DOHH2 (cell line): ENCODE measurements at regions not wholly inside any gene's neighbourhood (a gene's known extent, or its start where the extent isn't known, plus 50 kb on each side); places are given as distances from the start of the nearest gene placed in this dataset.

Experiments used
- H3F3A ChIP-seq: fragments of 200-600 bp; sonication (generic), shearing (Covaris generic); 2 replicates; pipeline ENCODE4 v1.6.0; 2016; ENCODE audit warnings: antibody characterized with exemption, mild to moderate bottlenecking; ENCODE audit not compliant: control insufficient read depth, insufficient read depth
- H3K27ac ChIP-seq: fragments of 200-600 bp; sonication (generic); 2 replicates; pipeline ENCODE4 v1.5.1; 2014; ENCODE audit warnings: low read depth, mild to moderate bottlenecking, low read length, moderate library complexity
- H3K27me3 ChIP-seq: fragments of 200-600 bp; sonication (generic); 2 replicates; pipeline ENCODE4 v1.6.1; 2014; ENCODE audit warnings: mild to moderate bottlenecking, low read length, mixed read lengths; ENCODE audit not compliant: control insufficient read depth
- H3K36me3 ChIP-seq: fragments of 200-600 bp; sonication (generic); 2 replicates; pipeline ENCODE4 v1.6.1; 2014; ENCODE audit warnings: mild to moderate bottlenecking, low read length, moderate library complexity, mixed read lengths; ENCODE audit not compliant: control insufficient read depth
- H3K4me1 ChIP-seq: fragments of 200-600 bp; sonication (generic); 2 replicates; pipeline ENCODE4 v1.6.1; 2014; ENCODE audit warnings: mild to moderate bottlenecking, low read length, mixed read lengths; ENCODE audit not compliant: control insufficient read depth
- H3K4me2 ChIP-seq: fragments of 200-600 bp; sonication (generic); 2 replicates; pipeline ENCODE4 v1.6.0; 2014; ENCODE audit warnings: mild to moderate bottlenecking, low read length, moderate library complexity
- H3K4me3 ChIP-seq: fragments of 200-600 bp; sonication (generic); 2 replicates; pipeline ENCODE4 v1.5.1; 2014; ENCODE audit warnings: mild to moderate bottlenecking, low read length, mixed read lengths
- H3K79me2 ChIP-seq: fragments of 200-600 bp; sonication (generic); 2 replicates; pipeline ENCODE4 v1.6.1; 2014; ENCODE audit warnings: mild to moderate bottlenecking, low read length, mixed read lengths; ENCODE audit not compliant: control insufficient read depth
- H3K9me2 ChIP-seq: fragments of 200-600 bp; sonication (generic); replicated peaks from 2 replicates; pipeline ENCODE4 v1.6.1; 2014; ENCODE audit warnings: mild to moderate bottlenecking, low read length, mixed read lengths; ENCODE audit not compliant: control insufficient read depth
- H3K9me3 ChIP-seq: fragments of 200-600 bp; sonication (generic); 2 replicates; pipeline ENCODE4 v1.6.1; 2014; ENCODE audit warnings: antibody characterized with exemption, low read length, mixed read lengths; ENCODE audit not compliant: control insufficient read depth, insufficient read depth
- H4K20me1 ChIP-seq: fragments of 200-600 bp; sonication (generic); 2 replicates; pipeline ENCODE4 v1.6.0; 2014; ENCODE audit warnings: low read depth, mild to moderate bottlenecking, antibody characterized with exemption, low read length, moderate library complexity; ENCODE audit not compliant: control insufficient read depth, insufficient read depth
- CTCF ChIP-seq: fragments of 200-600 bp; sonication (generic); IDR thresholded peaks from one replicate; pipeline ENCODE4 v1.5.1; 2014; ENCODE audit warnings: antibody characterized with exemption, mild to moderate bottlenecking, low read depth, low read length; ENCODE audit not compliant: poor library complexity, severe bottlenecking
- EZH2phosphoT487 ChIP-seq: fragments of 200-600 bp; sonication (generic); IDR thresholded peaks from 2 replicates; pipeline ENCODE4 v1.6.1; 2017; ENCODE audit warnings: borderline replicate concordance, mild to moderate bottlenecking, antibody characterized with exemption, low read length, moderate library complexity, mixed read lengths

DNA sequence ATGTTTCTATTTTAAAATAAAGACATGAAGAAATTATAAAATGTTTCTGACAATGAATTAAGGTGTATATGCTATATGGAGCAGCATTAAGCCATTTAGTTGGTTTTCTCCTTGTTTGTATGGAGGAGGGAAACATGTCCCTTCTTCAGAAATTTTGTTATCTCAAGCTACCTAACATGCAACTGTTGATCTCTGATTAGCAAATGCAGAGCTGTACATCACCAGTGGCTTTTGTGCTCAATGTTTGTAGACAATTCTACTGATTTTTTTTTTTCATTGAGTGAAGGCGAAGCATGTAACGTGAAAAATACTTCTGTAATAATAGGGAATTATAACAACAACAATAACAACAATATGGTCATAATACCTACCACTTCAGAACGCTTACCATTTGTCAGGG, 463.7 kb downstream of the PLPP3 start:
- Histone ChIP-seq H3K36me3 (no peaks in the 10 kb centered on the region), H3K4me2 (no peak overlapping the region), H3K27ac (no peak overlapping the region), H4K20me1 (no peaks in the 10 kb centered on the region), H3K4me1 (no peaks in the 10 kb centered on the region), H3K4me3 (no peak overlapping the region), H3K27me3 (no peaks in the 10 kb centered on the region), H3F3A (no peaks in the 10 kb centered on the region), H3K9me2 (no peaks in the 10 kb centered on the region), H3K79me2 (no peaks in the 10 kb centered on the region), H3K9me3 (no peaks in the 10 kb centered on the region)
- TF ChIP-seq EZH2phosphoT487 = no peak
- no peak for TF ChIP-seq CTCF

DNA sequence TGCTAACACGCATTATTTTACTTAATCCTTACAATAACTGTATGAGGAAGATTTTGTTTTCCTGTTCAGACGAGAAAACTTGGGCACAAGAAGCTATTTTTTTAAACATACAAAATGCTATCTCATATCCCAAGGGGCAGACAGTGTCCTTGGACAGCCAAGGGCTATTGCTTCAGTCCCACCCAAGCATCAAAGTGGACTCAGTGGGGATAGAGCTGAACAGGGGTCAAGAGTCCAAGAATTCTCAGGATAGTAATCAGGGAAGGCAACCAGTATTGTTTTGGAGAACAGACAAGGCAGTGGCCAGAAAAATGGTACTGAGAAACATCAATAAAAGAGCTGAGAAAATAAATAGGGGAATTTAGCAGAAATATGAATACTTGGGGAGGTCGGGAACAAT, 465.7 kb downstream of the PLPP3 start:
- Histone ChIP-seq H3K79me2 (no peaks in the 10 kb centered on the region), H3K9me2 (no peaks in the 10 kb centered on the region), H3K27ac (no peak overlapping the region), H3K36me3 (no peaks in the 10 kb centered on the region), H3K27me3 (no peaks in the 10 kb centered on the region), H3K4me1 (no peaks in the 10 kb centered on the region), H3K4me3 (no peak overlapping the region), H3F3A (no peaks in the 10 kb centered on the region), H3K9me3 (no peaks in the 10 kb centered on the region), H3K4me2 (no peak overlapping the region), H4K20me1 (no peaks in the 10 kb centered on the region)
- TF ChIP-seq CTCF = no peak
- no peak for TF ChIP-seq EZH2phosphoT487

DNA sequence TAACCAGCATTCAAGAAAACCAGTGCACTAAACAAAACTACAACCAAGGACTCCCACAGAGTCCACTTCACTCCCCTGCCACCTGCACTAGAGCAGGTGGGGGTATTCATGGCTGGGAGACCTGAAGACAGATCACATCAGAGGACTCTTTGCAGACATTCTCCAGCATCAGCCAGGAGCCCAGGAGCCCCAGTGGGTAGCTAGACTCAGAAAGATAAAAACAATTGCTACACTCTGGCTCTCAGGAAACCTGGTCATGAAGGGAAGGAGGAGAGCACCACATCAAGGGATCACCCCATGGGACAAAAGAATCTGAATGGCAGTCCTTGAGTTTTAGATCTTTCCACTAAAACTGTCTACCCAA, 472.1 kb downstream of the PLPP3 start:
- Histone ChIP-seq H3K4me1 (no peaks in the 10 kb centered on the region), H3K4me3 (no peak overlapping the region), H3K79me2 (no peaks in the 10 kb centered on the region), H4K20me1 (no peaks in the 10 kb centered on the region), H3K36me3 (no peaks in the 10 kb centered on the region), H3F3A (no peaks in the 10 kb centered on the region), H3K4me2 (no peak overlapping the region), H3K9me3 (peaks cover 4% of the 10 kb centered on the region; the same call in 1 of the 2 replicates), H3K27ac (no peak overlapping the region), H3K27me3 (no peaks in the 10 kb centered on the region), H3K9me2 (no peaks in the 10 kb centered on the region)
- TF ChIP-seq CTCF (no peak), EZH2phosphoT487 (no peak)
